Mesenteric fat pad (tissue), 1 donor: ENCODE measurements at regions not wholly inside any gene's neighbourhood (a gene's known extent, or its start where the extent isn't known, plus 50 kb on each side); places are given as distances from the start of the nearest gene placed in this dataset.
"Not testable (repeated sequence)": the region's sequence is repeated elsewhere in the genome, so short reads cannot be mapped to it uniquely, and the experiment has no call there.

Experiments used
- DNase-seq: peaks from one replicate; pipeline ENCODE4 v3.0.0-alpha.2; 2020; ENCODE audit warnings: low spot score
- donor health status: DM: yes; HTN: yes; CAD: no.

GRCh38 chr22:22060200-22061084 is 77.9 kb upstream of the TOP3B start:
- no peak for DNase-seq

DNA sequence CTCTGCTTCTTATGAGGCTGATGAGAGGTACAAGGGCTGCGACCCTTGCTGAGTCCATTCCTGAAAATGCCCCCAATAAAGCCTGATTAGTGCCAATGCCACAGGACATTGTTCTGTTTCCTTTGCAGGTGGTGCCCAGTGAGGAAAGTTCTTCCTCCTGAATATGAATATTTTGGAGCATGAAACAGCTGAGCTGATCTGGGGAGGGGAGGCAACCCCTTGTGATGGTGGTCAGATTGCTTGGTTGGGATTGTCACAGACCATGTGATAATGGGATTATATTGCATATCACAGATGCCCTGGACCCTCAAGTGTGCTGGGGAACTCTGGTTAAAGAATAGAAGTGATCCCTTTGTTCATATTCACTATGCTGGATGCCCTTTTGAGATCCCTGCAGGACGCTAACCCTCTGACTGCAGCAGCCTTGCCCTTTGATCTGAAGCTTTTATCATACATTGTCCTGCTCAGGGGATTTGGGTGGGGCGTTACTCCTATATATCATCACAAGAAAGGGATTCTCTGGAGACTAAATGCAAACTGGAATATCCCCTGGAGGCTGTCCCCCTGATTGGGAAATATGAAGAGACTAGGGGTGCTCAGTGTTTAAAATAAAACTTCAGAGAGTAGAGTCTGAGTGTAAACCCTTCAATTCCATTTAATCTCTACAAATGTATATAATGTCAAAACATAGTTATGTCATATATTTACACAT is 76.9 kb upstream of the TOP3B start:
- no peak for DNase-seq

DNA sequence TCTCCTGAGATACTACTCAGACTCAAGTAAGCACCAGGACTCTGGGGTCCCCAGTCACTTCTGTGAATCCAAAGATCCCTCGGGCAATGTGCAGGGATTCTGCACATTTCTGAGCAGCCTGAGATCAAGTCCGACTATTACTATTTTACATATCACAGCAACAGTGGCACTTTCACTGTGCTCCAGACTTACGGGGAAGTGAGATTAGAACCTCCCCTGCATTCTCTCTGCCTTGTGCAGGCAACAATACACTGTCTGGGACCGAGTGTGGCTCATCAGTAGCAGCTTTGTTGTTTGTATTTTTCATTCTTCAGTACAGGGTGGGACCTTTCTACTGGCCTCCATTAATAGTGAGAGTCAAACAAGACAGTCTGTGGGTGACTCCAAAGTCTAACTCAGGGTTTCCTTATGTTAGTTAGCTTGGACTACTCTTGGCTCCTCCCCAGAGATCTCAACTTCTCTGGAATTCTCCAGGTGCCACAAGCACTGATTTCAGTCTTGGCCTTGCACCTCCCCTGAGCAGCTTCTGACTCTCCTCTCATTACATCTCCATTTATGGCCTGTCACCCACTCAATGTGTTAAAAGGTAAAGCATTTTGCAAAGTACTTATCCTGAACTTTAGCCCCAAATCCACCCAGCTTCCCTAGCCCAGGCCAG is 76.2 kb upstream of the TOP3B start:
- no peak for DNase-seq

GRCh38 chr22:22057617-22058378 is 75.2 kb upstream of the TOP3B start:
- no peak for DNase-seq

GRCh38 chr22:22056809-22057594 is 74.4 kb upstream of the TOP3B start:
- peak; percentile 62 for DNase-seq

DNA sequence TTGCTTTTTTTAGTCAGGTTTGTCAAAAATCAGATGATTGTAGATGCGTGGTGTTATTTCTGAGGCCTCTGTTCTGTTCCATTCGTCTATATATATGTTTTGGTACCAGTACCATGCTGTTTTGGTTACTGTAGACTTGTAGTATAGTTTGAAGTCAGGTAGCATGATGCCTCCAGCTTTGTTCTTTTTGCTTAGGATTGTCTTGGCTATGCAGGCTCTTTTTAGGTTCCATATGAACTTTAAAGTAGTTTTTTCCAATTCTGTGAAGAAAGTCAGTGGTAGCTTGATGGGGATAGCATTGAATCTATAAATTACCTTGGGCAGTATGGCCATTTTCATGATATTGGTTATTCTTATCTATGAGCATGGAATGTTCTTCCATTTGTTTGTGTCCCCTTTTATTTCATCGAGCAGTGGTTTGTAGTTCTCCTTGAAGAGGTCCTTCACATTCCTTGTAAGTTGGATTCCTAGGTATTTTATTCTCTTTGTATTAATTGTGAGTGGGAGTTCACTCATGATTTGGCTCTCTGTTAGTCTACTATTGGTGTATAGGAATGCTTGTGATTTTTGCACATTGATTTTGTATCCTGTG is 70.1 kb upstream of the TOP3B start:
- not testable (repeated sequence) for DNase-seq

DNA sequence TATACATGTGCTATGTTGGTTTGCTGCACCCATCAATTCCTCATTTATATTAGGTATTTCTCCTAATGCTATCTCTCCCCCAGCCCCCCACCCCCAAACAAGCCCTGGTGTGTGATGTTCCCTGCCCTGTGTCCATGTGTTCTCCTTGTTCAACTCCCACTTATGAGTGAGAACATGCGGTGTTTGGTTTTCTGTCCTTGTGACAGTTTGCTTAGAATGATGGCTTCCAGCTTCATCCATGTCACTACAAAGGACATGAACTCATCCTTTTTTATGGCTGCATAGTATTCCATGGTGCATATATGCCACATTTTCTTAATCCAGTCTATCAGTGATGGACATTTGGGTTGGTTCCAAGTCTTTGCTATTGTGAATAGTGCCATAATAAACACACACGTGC is 68.4 kb upstream of the TOP3B start:
- DNase-seq: not testable (repeated sequence)

GRCh38 chr22:22050141-22050775 is 67.7 kb upstream of the TOP3B start:
- DNase-seq: no peak

DNA sequence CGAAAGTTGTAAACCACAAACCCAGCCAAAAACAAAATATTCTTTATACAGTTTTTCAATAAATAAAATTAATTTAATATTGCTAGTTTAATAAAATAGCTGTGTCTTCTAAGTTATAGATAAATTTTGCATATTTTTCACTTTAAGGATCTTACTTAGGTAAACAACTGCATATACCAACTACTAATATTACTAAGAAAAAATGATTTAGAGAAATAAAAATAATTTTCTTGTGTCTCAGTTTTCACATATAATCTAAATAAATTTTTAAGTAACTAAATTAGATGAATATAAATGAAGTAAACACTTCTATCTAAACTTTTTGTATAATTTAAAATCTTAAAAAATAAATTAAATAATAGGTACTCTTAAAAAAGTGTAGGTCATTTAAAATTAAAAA is 67.1 kb upstream of the TOP3B start:
- DNase-seq: no peak

DNA sequence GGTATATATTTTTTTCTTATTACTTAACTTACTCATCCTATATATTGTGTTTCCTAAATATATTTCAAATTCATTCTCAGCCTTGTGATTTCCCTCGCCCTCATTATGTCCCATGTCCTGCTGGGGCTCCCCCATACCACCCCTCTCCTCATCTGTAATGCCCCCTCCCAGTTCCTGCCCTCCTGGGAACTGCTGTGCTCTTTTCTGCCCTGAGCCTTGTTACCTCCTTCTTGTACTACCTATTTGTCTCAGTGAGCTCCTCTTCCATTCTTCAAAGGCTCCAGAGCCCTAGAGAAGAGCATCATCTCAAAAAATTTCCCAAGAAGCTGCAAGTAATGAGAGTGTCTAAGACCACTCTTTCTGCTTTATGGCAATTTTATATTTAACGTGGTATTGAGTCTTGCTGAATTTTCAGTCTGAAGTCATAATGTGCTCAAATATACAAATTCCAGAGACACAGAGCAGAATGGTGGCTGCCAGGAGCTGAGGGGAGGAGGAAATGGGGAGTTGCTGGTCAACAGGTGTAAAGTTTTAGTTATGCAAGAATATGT is 66.5 kb upstream of the TOP3B start:
- DNase-seq: no peak

DNA sequence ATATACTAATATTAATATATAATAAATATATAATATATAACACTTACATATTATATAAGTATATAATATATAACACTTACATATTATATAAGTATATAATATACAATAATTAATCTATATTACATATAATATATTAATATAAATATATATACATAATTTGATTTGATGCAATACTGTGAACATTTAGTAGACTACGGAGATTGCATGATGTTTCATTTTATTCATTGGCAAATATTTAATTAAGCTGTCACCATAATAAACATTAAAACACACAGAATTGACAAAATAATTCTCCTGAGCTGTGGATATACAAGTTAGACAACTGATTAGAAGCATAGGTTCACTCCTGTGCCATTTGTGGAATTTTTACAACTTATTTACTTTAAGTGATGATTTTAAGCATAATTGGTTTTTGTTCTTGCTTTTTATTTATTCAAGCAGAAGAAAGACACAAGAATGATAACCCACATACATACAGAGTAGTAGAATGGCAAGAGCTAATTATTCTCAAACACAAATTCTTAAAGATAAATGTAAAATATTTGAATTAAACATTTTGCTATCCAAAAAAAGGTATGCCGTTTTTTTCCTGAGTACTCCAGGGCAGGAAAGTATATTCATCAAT is 65.8 kb upstream of the TOP3B start:
- DNase-seq: no peak

GRCh38 chr22:22047776-22048175 is 65.2 kb upstream of the TOP3B start:
- no peak for DNase-seq

DNA sequence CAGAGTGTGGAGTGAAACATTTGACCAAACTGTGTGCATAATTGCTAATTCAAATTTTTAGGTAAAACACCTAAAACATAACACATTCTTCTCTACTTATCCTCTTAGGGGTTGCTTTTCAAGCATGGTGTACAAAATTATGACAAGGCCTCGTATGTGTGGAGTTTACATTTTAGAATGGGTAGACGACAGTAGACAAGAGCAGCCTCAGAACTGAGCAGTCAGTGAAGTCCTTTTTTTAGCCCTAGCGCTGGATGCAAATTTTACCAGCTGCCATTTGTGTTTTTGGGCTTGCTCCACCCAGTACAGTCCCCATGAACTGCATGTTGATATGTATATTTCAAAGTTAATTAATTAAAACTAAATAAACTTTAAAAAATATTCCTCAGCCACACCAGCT is 64.7 kb upstream of the TOP3B start:
- no peak for DNase-seq

DNA sequence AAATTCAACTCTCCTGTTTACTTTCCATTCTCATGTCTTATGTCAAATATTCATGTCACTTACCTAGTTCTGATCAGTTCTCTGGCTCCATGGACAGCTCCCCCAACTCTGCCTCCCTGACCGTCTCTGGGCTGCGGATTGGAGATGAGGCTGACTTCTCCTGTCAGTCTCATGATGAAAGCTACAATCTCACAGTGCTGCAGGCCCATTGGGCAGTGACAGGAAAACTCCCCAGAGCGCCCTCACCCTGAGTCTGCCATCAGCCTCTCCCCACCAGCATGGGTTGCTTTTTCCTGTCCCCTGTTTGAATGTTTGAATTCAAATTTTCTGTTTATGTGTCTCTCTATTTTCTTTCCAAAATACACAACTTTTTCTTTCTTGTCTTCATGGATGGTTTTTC is 63.8 kb upstream of the TOP3B start:
- no peak for DNase-seq

- no peak for DNase-seq
Measured at GRCh38 chr22:22045571-22046335, 63.2 kb upstream of the TOP3B start.

DNA sequence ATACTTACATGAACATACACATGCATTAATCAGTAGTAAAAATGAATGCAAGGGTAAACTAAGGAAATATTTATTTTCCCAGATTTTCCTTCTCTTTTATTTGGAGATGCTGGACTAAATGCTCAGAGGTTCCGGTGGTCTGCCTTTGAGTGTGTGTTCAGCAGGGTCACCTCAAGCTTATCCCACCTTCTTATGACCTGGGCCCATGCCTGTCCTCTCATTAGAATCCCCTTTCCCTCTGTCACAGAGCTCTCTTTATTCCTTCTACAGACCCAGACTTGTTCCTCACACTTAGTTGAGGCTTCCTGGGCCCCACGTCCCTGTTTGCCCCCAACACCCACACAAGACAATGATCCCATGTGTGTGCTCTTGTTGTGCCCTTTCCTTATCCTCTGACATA is 61.6 kb upstream of the TOP3B start:
- DNase-seq: no peak

DNA sequence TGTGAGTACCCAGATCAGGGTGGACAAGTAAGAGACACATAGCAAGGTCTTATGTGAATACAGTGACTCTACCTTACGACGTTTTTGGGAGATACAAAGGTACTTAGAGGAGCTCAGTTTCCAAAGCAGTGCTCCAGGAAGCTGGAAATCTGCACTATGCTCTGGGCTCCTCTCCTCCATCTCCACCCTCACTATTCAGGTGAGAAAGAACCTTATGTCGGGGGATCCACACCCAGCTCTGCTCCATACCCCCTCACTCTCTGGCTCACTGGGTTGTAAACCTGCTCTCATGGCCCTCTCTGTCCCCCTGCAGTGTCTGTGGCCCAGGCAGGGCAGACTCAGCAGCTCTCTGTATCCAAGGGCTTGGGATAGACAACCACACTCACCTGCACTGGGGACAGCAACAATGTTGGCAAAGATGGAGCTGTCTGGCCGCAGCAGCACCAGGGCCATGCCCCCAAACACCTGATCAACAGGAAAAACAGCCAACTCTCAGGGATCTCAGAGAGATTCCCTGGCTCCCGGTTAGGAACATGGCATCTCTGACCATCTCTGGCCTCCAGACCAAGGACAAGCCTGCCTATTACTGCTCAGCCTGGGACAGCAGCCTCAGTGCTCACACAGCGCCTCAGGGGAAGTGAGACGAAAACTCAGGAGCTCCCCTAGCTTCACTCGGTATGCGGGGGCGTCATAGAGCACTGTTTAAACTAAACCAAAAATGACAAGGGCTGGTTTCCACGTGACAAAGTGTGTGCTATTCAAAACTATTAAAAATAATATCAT is 60.9 kb upstream of the TOP3B start:
- DNase-seq: peak; percentile 65
